ENCODE measurements at regions not wholly inside any gene's neighbourhood (a gene's known extent, or its start where the extent isn't known, plus 50 kb on each side); places are given as distances from the start of the nearest gene placed in this dataset.

GRCh38 chr11:26072614-26073153, 259.2 kb upstream of the ANO3 start:
- Histone ChIP-seq H3K36me3 (ENCODE audit: control insufficient read depth, insufficient read depth, low read length) (no peaks in the 10 kb centered on the region), H3K27me3 (ENCODE audit: control insufficient read depth, insufficient read depth, low read length) (no peaks in the 10 kb centered on the region), H3K4me3 (ENCODE audit: low read depth, low read length) (no peak overlapping the region)
- DNase-seq (ENCODE audit: low read depth) = no peak
- TF ChIP-seq, protein P1, sequence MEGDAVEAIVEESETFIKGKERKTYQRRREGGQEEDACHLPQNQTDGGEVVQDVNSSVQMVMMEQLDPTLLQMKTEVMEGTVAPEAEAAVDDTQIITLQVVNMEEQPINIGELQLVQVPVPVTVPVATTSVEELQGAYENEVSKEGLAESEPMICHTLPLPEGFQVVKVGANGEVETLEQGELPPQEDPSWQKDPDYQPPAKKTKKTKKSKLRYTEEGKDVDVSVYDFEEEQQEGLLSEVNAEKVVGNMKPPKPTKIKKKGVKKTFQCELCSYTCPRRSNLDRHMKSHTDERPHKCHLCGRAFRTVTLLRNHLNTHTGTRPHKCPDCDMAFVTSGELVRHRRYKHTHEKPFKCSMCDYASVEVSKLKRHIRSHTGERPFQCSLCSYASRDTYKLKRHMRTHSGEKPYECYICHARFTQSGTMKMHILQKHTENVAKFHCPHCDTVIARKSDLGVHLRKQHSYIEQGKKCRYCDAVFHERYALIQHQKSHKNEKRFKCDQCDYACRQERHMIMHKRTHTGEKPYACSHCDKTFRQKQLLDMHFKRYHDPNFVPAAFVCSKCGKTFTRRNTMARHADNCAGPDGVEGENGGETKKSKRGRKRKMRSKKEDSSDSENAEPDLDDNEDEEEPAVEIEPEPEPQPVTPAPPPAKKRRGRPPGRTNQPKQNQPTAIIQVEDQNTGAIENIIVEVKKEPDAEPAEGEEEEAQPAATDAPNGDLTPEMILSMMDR (IDR thresholded peaks at IDR 0.05; ENCODE audit: insufficient read depth, low read depth, low read length) = no peak
- CTCF ChIA-PET = no interaction called here
- POLR2A ChIA-PET = no interaction called here

- no peak overlapping the region for H3K4me3 ChIP-seq (ENCODE audit: low read depth, low read length)
- no peaks in the 10 kb centered on the region for H3K27me3 ChIP-seq (ENCODE audit: control insufficient read depth, insufficient read depth, low read length)
- TF ChIP-seq, protein P1 (IDR thresholded peaks at IDR 0.05; ENCODE audit: insufficient read depth, low read depth, low read length) = no peak
- no peak for DNase-seq (ENCODE audit: low read depth)
- ChIA-PET CTCF (interaction anchor here (0.6 kb wide), 1 partner anchor 19 kb away, joined by 3 read pairs; no protein-coding TSS in a partner anchor), POLR2A (no interaction called here)
- H3K36me3 ChIP-seq (ENCODE audit: control insufficient read depth, insufficient read depth, low read length) = no peaks in the 10 kb centered on the region
Observed at GRCh38 chr11:26073646-26074045, 258.3 kb upstream of the ANO3 start.

GRCh38 chr11:26076233-26076990, 255.5 kb upstream of the ANO3 start:
- no peak for DNase-seq (ENCODE audit: low read depth)

GRCh38 chr11:26078231-26078821, 253.6 kb upstream of the ANO3 start:
- no peaks in the 10 kb centered on the region for H3K27me3 ChIP-seq (ENCODE audit: control insufficient read depth, insufficient read depth, low read length)
- POLR2A ChIA-PET = interaction anchor here (0.5 kb wide), 1 partner anchor 109 kb away, joined by 3 read pairs; no protein-coding TSS in a partner anchor
- TF ChIP-seq, protein P1 (IDR thresholded peaks at IDR 0.05; ENCODE audit: insufficient read depth, low read depth, low read length) = no peak
- no peak overlapping the region for H3K4me3 ChIP-seq (ENCODE audit: low read depth, low read length)
- CTCF ChIA-PET = no interaction called here
- no peaks in the 10 kb centered on the region for H3K36me3 ChIP-seq (ENCODE audit: control insufficient read depth, insufficient read depth, low read length)
- no peak for DNase-seq (ENCODE audit: low read depth)

More at GRCh38 chr11:26076233-26076990, 255.5 kb upstream of the ANO3 start:
- no peaks in the 10 kb centered on the region for H3K36me3 ChIP-seq (ENCODE audit: control insufficient read depth, insufficient read depth, low read length)
- ChIA-PET CTCF (interaction anchor here (0.7 to 1.0 kb wide), 2 partner anchors 22 to 121 kb away, joined by 3 read pairs; no protein-coding TSS in a partner anchor), POLR2A (no interaction called here)
- H3K4me3 ChIP-seq (ENCODE audit: low read depth, low read length) = no peak overlapping the region
- H3K27me3 ChIP-seq (ENCODE audit: control insufficient read depth, insufficient read depth, low read length) = no peaks in the 10 kb centered on the region
- TF ChIP-seq, protein P1 (IDR thresholded peaks at IDR 0.05; ENCODE audit: insufficient read depth, low read depth, low read length) = no peak

DNA sequence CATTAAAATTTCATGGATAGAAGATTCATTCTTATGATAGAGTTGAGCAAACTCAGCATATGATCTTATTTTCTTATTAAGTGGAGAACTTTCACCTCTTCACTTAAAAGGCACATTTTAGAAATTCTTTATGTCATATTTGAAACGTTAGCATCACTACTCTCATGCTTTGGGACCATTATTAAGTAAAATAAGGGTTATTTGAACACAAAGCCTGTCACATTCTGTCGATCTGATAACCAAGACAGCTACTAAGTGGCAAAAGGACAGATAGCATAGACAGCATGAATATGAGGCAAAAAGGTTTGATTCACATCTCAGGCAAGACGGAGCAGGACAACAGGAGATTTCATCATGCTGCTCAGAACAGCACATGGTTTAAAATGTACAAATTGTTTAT, 247.6 kb upstream of the ANO3 start:
- POLR2A ChIA-PET = no interaction called here

More for the DNA sequence above, 247.6 kb upstream of the ANO3 start:
- Histone ChIP-seq H3K27me3 (ENCODE audit: control insufficient read depth, insufficient read depth, low read length) (no peaks in the 10 kb centered on the region), H3K4me3 (ENCODE audit: low read depth, low read length) (no peak overlapping the region), H3K36me3 (ENCODE audit: control insufficient read depth, insufficient read depth, low read length) (no peaks in the 10 kb centered on the region)
- CTCF ChIA-PET = no interaction called here
- no peak for DNase-seq (ENCODE audit: low read depth)
- TF ChIP-seq, protein P1 (IDR thresholded peaks at IDR 0.05; ENCODE audit: insufficient read depth, low read depth, low read length) = no peak
